H1 (cell line): ENCODE measurements at regions not wholly inside any gene's neighbourhood (a gene's known extent, or its start where the extent isn't known, plus 50 kb on each side); places are given as distances from the start of the nearest gene placed in this dataset.

Source experiments
- CTCF ChIA-PET: fragments of 300-600 bp; sonication (Branson Sonifier 250); formaldehyde crosslinking; loops from one replicate; lab custom pipeline; 2021; ENCODE audit not compliant: partially characterized antibody; lab: Charles Lee
- POLR2A ChIA-PET: fragments of 300-600 bp; sonication (Branson Sonifier 250); formaldehyde crosslinking; loops from one replicate; lab custom pipeline; 2021; ENCODE audit warnings: inconsistent platforms; ENCODE audit not compliant: partially characterized antibody; lab: Charles Lee
- DNase-seq, 2 experiments: peaks; one replicate each; pipeline versions ENCODE4 v3.0.0 to v3.0.0-alpha.2; 2010 to 2022; ENCODE audit warnings: low spot score in 2 of 2, low read depth in 1 of 2, mixed read lengths in 1 of 2
- FAIRE-seq: peaks from 2 replicates; lab custom pipeline; 2011; peaks lifted over from hg19 to GRCh38; lab: Jason Lieb, UNC
- H2AFZ ChIP-seq: 2 replicates; pipeline ENCODE4 v1.8.1; 2012; ENCODE audit warnings: low read length, inconsistent platforms
- H2AK5ac ChIP-seq: 2 replicates; pipeline ENCODE4 v1.6.1; 2013; ENCODE audit warnings: low read depth, low read length
- H2BK120ac ChIP-seq: replicated peaks from 2 replicates; pipeline ENCODE3; 2013; ENCODE audit warnings: low read depth, low read length, inconsistent platforms
- H2BK12ac ChIP-seq: 2 replicates; pipeline ENCODE4 v1.6.1; 2013; ENCODE audit warnings: low read depth, low read length
- H2BK15ac ChIP-seq: 2 replicates; pipeline ENCODE4 v1.6.1; 2013; ENCODE audit warnings: low read length
- H2BK20ac ChIP-seq: 2 replicates; pipeline ENCODE4 v1.6.1; 2013; ENCODE audit warnings: low read length
- H2BK5ac ChIP-seq: 2 replicates; pipeline ENCODE4 v1.6.1; 2013; ENCODE audit warnings: low read depth, low read length
- H3K14ac ChIP-seq: 2 replicates; pipeline ENCODE4 v1.6.1; 2013; ENCODE audit warnings: inconsistent platforms; ENCODE audit not compliant: insufficient read length
- H3K18ac ChIP-seq: 2 replicates; pipeline ENCODE4 v1.6.1; 2013; ENCODE audit warnings: low read length; ENCODE audit errors: extremely low read depth
- H3K23ac ChIP-seq: 2 replicates; pipeline ENCODE4 v1.6.1; 2013; ENCODE audit warnings: inconsistent platforms; ENCODE audit not compliant: insufficient read length
- H3K23me2 ChIP-seq: 2 replicates; pipeline ENCODE4 v1.6.1; 2013; ENCODE audit warnings: low read depth, low read length
- H3K27ac ChIP-seq: 2 replicates; pipeline ENCODE4 v1.6.1; 2011; ENCODE audit warnings: low read depth, low read length, inconsistent platforms
- H3K27me3 ChIP-seq, 4 experiments: replicated peaks in 1 of 4; 1 replicate in 1 of 4; 2 replicates in 3 of 4; pipeline versions ENCODE4 v1.6.1 to v1.8.1; 2011 to 2013; ENCODE audit warnings: low read length in 3 of 4, mild to moderate bottlenecking in 3 of 4, inconsistent platforms in 2 of 4, mixed read lengths in 2 of 4, moderate library complexity in 1 of 4; ENCODE audit not compliant: control insufficient read depth in 3 of 4, insufficient read depth in 3 of 4; ENCODE audit errors: extremely low read depth in 1 of 4
- H3K36me3 ChIP-seq, 4 experiments: 2 replicates each; pipeline versions ENCODE4 v1.6.1 to v1.8.1; 2011 to 2013; ENCODE audit warnings: mild to moderate bottlenecking in 4 of 4, low read length in 3 of 4, moderate library complexity in 2 of 4, control low read depth in 1 of 4, inconsistent platforms in 1 of 4; ENCODE audit not compliant: insufficient read depth in 4 of 4, control insufficient read depth in 2 of 4
- H3K4ac ChIP-seq: replicated peaks from 2 replicates; pipeline ENCODE3; 2013; ENCODE audit warnings: low read length, low read depth, mixed read lengths, inconsistent platforms; ENCODE audit not compliant: insufficient read length
- H3K4me1 ChIP-seq, 4 experiments: replicated peaks in 1 of 4; 1 replicate in 1 of 4; 2 replicates in 3 of 4; pipeline versions ENCODE4 v1.6.1 to v1.8.1; 2011 to 2013; ENCODE audit warnings: low read length in 3 of 4, inconsistent platforms in 2 of 4, mixed read lengths in 1 of 4; ENCODE audit not compliant: insufficient read depth in 4 of 4, control insufficient read depth in 3 of 4
- H3K4me2 ChIP-seq, 2 experiments: 2 replicates each; pipeline versions ENCODE4 v1.6.1 to v1.8.1; 2011 to 2013; ENCODE audit warnings: low read depth in 2 of 2, low read length in 2 of 2, control low read depth in 1 of 2, inconsistent platforms in 1 of 2, mild to moderate bottlenecking in 1 of 2; ENCODE audit not compliant: insufficient read depth in 1 of 2
- H3K4me3 ChIP-seq, 4 experiments: fragments of 200-600, 300-600 bp in 1 of 4; sonication (generic), shearing (Covaris generic), sonication (Bioruptor Twin) in 1 of 4; 2 replicates each; pipeline versions ENCODE4 v1.5.1 to v1.8.1; 2011 to 2016; ENCODE audit warnings: low read length in 4 of 4, low read depth in 3 of 4, control low read depth in 2 of 4, inconsistent platforms in 2 of 4, mild to moderate bottlenecking in 2 of 4, mixed read lengths in 1 of 4, moderate library complexity in 1 of 4; ENCODE audit not compliant: insufficient read depth in 2 of 4; ENCODE audit errors: extremely low read depth in 1 of 4
- H3K56ac ChIP-seq: replicated peaks from 2 replicates; pipeline ENCODE3; 2013; ENCODE audit warnings: low read depth, mild to moderate bottlenecking, mixed read lengths, low read length, inconsistent platforms; ENCODE audit not compliant: insufficient read length
- H3K79me1 ChIP-seq: 2 replicates; pipeline ENCODE4 v1.6.1; 2013; ENCODE audit warnings: low read depth, low read length, control low read depth
- H3K79me2 ChIP-seq, 2 experiments: 2 replicates each; pipeline versions ENCODE4 v1.6.1 to v1.8.1; 2012 to 2013; ENCODE audit warnings: low read length in 2 of 2, mild to moderate bottlenecking in 2 of 2, inconsistent platforms in 1 of 2; ENCODE audit not compliant: insufficient read depth in 2 of 2, control insufficient read depth in 1 of 2
- H3K9ac ChIP-seq, 4 experiments: replicated peaks in 1 of 4; 1 replicate in 1 of 4; 2 replicates in 3 of 4; pipeline versions ENCODE4 v1.6.1 to v1.8.1; 2011 to 2013; ENCODE audit warnings: low read depth in 3 of 4, low read length in 3 of 4, control low read depth in 2 of 4, mild to moderate bottlenecking in 2 of 4, moderate library complexity in 2 of 4, inconsistent platforms in 1 of 4; ENCODE audit errors: extremely low read depth in 1 of 4
- H3K9me3 ChIP-seq, 2 experiments: 2 replicates each; pipeline versions ENCODE4 v1.6.1 to v1.8.1; 2012 to 2013; ENCODE audit warnings: mild to moderate bottlenecking in 2 of 2, moderate library complexity in 2 of 2, control low read depth in 1 of 2, inconsistent platforms in 1 of 2, low read depth in 1 of 2, low read length in 1 of 2, mixed read lengths in 1 of 2; ENCODE audit not compliant: insufficient read depth in 2 of 2
- H4K20me1 ChIP-seq, 2 experiments: replicated peaks in 1 of 2; 2 replicates each; pipeline versions ENCODE3 to v1.8.1; 2011 to 2013; ENCODE audit warnings: inconsistent platforms in 2 of 2, low read length in 2 of 2, mild to moderate bottlenecking in 1 of 2; ENCODE audit not compliant: insufficient read depth in 2 of 2, control insufficient read depth in 1 of 2
- H4K5ac ChIP-seq: 2 replicates; pipeline ENCODE4 v1.6.1; 2013; ENCODE audit warnings: low read length, low read depth, mixed read lengths, inconsistent platforms; ENCODE audit not compliant: insufficient read length
- H4K8ac ChIP-seq: 2 replicates; pipeline ENCODE4 v1.8.0; 2013; ENCODE audit warnings: mild to moderate bottlenecking, moderate library complexity, low read length, inconsistent platforms; ENCODE audit not compliant: insufficient read depth; ENCODE audit errors: extremely low read depth
- H4K91ac ChIP-seq: replicated peaks from 2 replicates; pipeline ENCODE3; 2013; ENCODE audit warnings: low read length, mixed read lengths, inconsistent platforms; ENCODE audit not compliant: insufficient read length
- ATF3 ChIP-seq: IDR thresholded peaks from 2 replicates; pipeline ENCODE4 v1.6.1; 2011; ENCODE audit warnings: low read depth, mild to moderate bottlenecking, low read length; ENCODE audit not compliant: insufficient read depth
- CBX8 ChIP-seq: fragments of 300-800, 300-1000 bp; sonication (generic); IDR thresholded peaks from 2 replicates; pipeline ENCODE4 v1.7.1; 2016; ENCODE audit warnings: low read depth, low read length, borderline replicate concordance
- CEBPB ChIP-seq: IDR thresholded peaks from 2 replicates; pipeline ENCODE4 v1.6.1; 2012; ENCODE audit warnings: low read depth, low read length
- EZH2 ChIP-seq: fragments of 200-600 bp; sonication (generic); IDR thresholded peaks from 2 replicates; pipeline ENCODE4 v1.7.1; 2012; ENCODE audit warnings: low read depth, mild to moderate bottlenecking, moderate library complexity, low read length, inconsistent platforms; ENCODE audit not compliant: severe bottlenecking
- HDAC6 ChIP-seq: IDR thresholded peaks from one replicate; pipeline ENCODE4 v1.7.1; 2012; ENCODE audit warnings: low read depth, mild to moderate bottlenecking, inconsistent platforms, low read length, moderate library complexity
- JUND ChIP-seq: IDR thresholded peaks from 2 replicates; pipeline ENCODE4 v1.6.1; 2011; ENCODE audit warnings: mild to moderate bottlenecking, improper control_type of control experiment, low read length
- SIRT6 ChIP-seq: IDR thresholded peaks from one replicate; pipeline ENCODE4 v1.7.1; 2012; ENCODE audit warnings: low read length, inconsistent platforms
- TBP ChIP-seq: IDR thresholded peaks from 2 replicates; pipeline ENCODE4 v1.6.1; 2011; ENCODE audit warnings: low read depth, low read length, improper control_type of control experiment
- USF2 ChIP-seq: IDR thresholded peaks from 2 replicates; pipeline ENCODE4 v1.6.1; 2011; ENCODE audit warnings: low read length, improper control_type of control experiment
- ZNF274 ChIP-seq: IDR thresholded peaks from 2 replicates; pipeline ENCODE4 v1.7.0; 2012; ENCODE audit warnings: low read length, borderline replicate concordance; ENCODE audit errors: extremely low read depth
- WGBS, 2 experiments: shearing (Covaris generic) in 1 of 2; methylation state at CpG; one replicate each; pipeline versions ENCODE4 v1.1.6 to v1.1.7; 2013 to 2015; ENCODE audit warnings: low lambda C conversion rate in 2 of 2, mixed read lengths in 2 of 2, inconsistent platforms in 1 of 2, low coverage in 1 of 2, missing lambda C conversion rate in 1 of 2; ENCODE audit not compliant: insufficient replicate concordance in 2 of 2, insufficient coverage in 1 of 2, insufficient read length in 1 of 2; ENCODE audit errors: extremely low coverage in 1 of 2, missing lambda C conversion rate in 1 of 2; 5-methylcytosine and 5-hydroxymethylcytosine counted together

DNA sequence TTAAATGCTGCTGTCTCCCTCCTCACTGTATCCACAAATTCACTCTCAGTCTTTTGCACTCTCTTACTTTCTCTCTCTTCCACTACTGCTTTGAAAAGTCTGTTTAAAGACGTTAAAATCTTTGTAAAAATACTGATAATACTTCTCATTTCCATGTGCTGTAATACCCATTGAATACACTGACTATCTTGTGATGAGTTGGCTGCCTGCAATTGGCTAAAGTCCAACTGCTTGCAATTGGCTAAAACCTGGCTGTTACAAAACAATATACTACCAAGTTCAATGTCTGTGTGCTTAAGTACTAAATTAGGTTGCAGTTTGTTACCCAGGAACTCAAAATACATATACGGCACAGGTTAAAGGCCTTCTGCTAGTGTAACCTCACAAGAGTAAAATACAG, 264.8 kb downstream of the THBS2 start:
- H3K56ac ChIP-seq, result no peak overlapping the region
- no peak overlapping the region for H2BK15ac ChIP-seq
- no peak overlapping the region for H2AK5ac ChIP-seq
- no peaks in the 10 kb centered on the region for H4K20me1 ChIP-seq
- no peaks in the 10 kb centered on the region for H3K79me1 ChIP-seq
- no peak overlapping the region for H3K9ac ChIP-seq
- ChIA-PET POLR2A (no interaction called here), CTCF (interaction anchor here (0.6 to 1.7 kb wide), 2 partner anchors 9 to 12 kb away, joined by 3 read pairs; no protein-coding TSS in a partner anchor)
- DNase-seq (no peak), FAIRE-seq (no peak)
- H3K23me2 ChIP-seq, result no peaks in the 10 kb centered on the region
- no peaks in the 10 kb centered on the region for H3K27me3 ChIP-seq
- no peak overlapping the region for H3K14ac ChIP-seq
- H3K4me2 ChIP-seq, result no peak overlapping the region
- no peak overlapping the region for H2BK5ac ChIP-seq
- H4K5ac ChIP-seq, result no peak overlapping the region
- H2BK12ac ChIP-seq, result no peak overlapping the region
- no peaks in the 10 kb centered on the region for H3K79me2 ChIP-seq
- no peaks in the 10 kb centered on the region for H3K36me3 ChIP-seq
- H3K18ac ChIP-seq, result no peak overlapping the region
- no peak overlapping the region for H3K27ac ChIP-seq
- H3K23ac ChIP-seq, result no peak overlapping the region
- 82% methylated on average over 2 of the region's 2 CpGs; no CpG with 5 or more reads in 1 of the 2 experiments for WGBS, 2 experiments
- H2BK120ac ChIP-seq, result no peak overlapping the region
- H3K4me3 ChIP-seq, result no peak overlapping the region
- peaks cover 4 to 10% of the 10 kb centered on the region in 2 experiments; a peak in 2 of 4 replicates for H3K9me3 ChIP-seq
- no peak overlapping the region for H2BK20ac ChIP-seq
- no peak overlapping the region for H4K8ac ChIP-seq
- H3K4ac ChIP-seq, result no peak overlapping the region
- no peak overlapping the region for H4K91ac ChIP-seq
- H3K4me1 ChIP-seq, result no peaks in the 10 kb centered on the region
- H2AFZ ChIP-seq, result no peak overlapping the region
- no peak for TF ChIP-seq JUND
- no peak for TF ChIP-seq TBP
- no peak for TF ChIP-seq CEBPB
- no peak for TF ChIP-seq USF2
- no peak for TF ChIP-seq SIRT6
- TF ChIP-seq HDAC6, result no peak
- TF ChIP-seq ZNF274, result no peak
- no peak for TF ChIP-seq EZH2
- TF ChIP-seq CBX8, result no peak
- TF ChIP-seq ATF3, result no peak
